Stimulated activated CD4-positive, alpha-beta T cell treated with anti-CD3 and anti-CD28 coated beads, Interleukin-2, amount 100 ng/mL, for 48 hours (primary cell): ENCODE measurements at regions not wholly inside any gene's neighbourhood (a gene's known extent, or its start where the extent isn't known, plus 50 kb on each side); places are given as distances from the start of the nearest gene placed in this dataset.

Source experiments
- DNase-seq, 2 donors: peaks; one replicate each; pipeline ENCODE4 v3.0.0-alpha.2; 2020

DNA sequence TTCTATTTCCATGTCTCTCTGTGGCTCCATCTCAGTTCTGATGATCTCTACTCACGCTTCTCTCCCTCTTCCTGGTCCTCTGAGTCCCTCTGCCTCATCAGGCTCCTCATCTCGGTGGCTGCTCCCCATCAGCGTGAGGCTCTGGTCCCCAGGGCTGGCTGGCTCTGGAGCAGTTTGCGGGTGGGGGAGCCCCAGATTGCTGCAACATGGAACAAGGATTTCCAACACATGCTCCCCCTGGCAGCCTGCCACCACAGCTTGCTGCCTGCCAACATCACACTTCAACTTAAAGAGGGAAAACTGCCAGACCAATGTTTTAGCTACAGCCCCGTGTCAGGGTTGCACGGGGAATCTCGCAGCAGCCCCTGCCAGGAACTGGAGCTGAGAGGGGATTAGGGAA is 77.2 kb upstream of the NEK6 start:
- no peak for DNase-seq

GRCh38 chr9:124182741-124183140 is 75.0 kb upstream of the NEK6 start:
- DNase-seq: no peak

GRCh38 chr9:124183772-124184171 is 74.0 kb upstream of the NEK6 start:
- DNase-seq: no peak

GRCh38 chr9:124185413-124185812 is 72.3 kb upstream of the NEK6 start:
- no peak for DNase-seq

- DNase-seq: no peak
Measured at GRCh38 chr9:124187311-124187710, 70.4 kb upstream of the NEK6 start.

DNA sequence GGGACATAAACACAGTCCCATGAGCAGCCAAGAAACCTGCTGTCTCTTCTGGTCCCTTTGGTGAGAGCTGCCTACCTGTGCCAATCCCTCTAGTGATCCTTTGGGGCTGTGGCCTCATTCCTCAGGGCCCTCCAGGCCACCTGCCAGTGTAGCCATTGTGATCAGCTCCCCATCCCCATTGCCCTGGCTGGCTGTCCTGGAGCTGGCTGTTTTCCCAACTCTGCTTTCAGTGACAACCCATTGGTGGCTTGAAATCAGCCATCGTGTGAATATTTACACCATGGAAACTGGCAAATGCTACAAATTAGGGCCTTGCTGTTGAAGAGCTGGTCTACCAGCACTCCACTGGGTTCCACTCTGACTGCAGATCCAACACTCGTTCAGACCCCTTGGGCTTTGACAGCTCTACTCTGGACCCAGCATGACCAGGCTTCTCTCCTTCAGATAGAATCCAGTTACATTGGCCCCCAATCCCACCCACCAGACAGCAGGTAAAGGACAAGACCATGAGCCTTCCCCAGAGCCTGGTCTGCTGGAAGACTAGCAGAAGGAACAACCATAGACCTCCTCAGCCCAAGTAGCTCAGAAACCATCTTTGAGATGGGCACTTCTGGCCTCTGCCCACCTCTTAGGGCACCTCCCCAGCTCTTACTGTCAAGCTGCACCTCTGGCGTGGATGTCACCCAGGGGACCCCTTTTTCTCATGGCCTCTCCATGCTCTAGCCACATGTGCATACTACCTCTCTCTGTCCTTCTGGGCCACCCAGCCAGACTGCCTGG is 69.2 kb upstream of the NEK6 start:
- no peak for DNase-seq

DNA sequence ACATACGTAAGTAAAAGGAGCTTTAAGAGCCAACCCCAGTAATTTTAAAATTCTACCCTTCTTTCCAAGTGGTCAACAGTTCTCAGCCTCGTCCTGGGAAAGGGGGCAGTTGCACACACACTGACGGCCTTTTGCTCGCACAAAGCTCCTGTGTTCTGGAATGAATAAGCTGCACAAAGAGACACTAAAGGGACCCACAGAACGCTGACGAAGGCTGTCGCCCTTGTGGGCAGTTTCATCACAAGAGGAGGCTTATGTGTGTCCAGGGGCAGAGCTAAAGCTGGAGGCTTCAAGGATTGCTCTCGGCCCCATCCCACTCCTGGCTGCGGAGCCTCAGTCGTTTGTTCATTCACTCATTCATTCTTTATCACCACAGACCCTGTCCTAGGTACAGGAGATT is 67.0 kb upstream of the NEK6 start:
- DNase-seq: no peak

DNA sequence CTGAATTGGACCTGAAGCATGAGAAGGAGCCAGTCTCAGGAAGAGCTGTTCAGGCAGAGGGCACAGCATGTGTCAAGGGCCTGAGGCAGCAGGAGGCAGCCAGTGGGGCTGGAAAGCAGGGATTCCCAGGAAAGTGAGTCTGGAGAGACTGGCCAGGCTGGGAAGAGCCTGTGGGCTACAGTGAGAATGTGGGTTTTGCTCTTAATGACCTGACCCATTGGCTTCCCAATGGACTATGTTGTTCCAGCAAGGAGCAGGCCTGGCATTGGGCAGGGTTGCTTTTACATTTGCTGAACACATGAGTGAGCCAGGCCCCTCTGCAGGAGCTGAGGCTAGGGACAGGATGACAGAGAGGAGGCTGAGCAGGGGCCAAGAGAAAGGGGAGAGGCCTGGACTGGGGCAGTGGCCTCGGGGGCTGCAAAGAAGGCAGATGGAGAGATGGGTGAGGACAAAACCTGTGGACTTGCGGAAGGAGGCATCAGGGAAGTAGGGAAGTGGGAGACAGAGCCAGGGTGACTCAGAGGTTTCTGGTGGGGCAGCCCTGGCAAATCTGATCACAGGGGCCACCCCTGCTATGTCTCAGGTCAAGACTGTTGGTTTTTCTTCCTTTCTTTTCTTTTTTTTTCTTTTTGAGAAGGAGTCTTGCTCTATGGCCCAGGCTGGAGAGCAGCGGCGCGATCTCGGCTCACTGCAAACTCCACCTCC is 65.9 kb upstream of the NEK6 start:
- no peak for DNase-seq

DNA sequence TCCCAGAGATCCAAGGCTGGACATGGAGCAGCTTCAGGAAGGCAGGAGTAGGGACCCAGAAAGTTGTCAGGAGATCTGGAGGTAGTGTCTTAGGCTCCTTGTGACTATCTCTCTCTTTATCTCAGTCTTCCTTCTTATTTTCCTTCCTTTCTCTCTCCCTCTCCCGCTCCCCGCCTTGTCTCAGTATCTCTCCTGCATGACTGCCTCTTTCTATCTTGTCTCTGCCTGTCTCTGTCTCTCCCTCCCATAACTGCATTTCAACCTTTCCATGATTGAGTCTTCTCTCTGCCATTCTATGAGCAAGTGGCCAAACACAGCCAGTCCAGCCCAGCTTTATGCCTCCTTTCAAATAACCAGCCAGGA is 61.0 kb upstream of the NEK6 start:
- DNase-seq: no peak

DNA sequence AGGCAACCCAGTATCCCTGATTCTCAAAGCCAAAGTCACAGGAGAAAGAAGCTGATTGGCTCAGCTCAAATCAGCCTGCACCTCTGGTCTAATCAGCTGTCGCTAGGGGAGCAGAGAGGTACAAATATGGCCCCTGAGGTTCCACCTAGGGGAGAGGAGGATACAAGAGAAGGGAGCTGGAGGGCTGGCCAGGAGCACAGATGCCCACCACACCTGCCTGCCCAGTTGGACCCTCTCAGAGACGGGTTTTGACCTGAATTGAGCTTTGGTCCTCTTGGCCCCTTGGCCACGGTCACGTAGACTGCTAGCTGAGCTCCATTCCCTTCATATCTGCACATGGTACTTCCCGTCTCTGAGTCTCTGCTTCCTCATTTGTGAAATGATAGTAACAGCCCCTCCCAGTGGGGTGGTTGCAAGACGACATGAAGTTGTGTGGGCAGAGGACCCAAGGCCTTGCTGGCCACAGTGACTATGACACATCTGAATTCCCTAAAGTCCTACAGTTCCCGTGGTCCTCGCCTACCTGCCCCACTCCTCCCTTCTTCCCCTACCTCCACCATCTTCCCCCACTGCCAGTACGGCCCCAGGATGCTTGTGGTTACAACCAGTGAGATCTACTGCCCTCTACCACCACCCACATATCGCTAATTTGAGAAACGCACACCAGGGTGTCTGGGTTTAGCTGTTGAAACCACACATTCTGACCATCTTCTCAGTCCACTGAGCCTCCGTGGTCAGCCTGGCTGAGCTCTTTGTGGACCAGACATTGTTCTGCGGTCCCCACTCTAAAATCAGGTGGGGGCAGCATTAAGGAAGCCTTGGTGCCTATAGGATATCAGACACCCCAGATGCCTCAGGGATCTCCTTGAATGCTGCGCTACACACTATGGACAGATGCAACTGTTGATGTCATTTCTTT is 60.3 kb upstream of the NEK6 start:
- DNase-seq: no peak

- no peak for DNase-seq
Measured at GRCh38 chr9:124198331-124198730, 59.4 kb upstream of the NEK6 start.

DNA sequence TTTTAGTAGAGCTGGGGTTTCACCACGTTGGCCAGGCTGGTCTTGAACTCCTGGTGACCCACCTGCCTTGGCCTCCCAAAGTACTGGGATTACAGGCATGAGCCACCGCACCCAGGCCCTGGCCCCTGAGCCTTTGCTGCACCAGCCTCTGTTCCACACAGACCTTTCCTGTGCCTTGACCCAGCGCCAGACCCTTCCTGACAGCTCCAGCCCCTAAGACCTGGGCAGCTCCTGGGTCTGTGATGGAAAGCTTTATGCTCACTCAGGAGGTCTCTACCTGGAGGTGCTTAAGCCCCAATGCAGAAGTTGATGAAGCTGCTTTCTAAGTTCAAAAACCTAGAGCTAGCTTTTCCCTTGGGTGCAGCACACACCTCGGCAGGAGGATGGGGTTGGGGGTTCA is 58.8 kb upstream of the NEK6 start:
- DNase-seq: no peak

DNA sequence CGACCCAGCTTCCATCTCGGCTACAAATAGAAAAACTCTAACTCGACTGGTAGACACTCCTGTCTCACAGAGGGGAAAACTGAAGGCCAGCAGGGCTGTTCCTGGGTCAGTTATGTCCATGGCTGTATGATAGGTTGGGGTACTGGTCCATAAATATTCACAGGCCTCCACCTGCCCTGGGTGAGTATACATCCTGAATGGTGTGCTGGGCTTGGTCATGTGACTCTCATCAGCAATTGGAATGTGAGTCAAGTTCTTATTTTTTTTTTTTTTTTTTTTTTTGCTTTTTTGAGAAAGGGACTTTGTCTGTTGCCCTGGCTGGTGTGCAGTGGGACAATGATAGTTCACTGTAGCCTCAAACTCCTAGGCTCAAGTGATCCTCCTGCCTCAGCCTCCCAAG is 58.3 kb upstream of the NEK6 start:
- no peak for DNase-seq

DNA sequence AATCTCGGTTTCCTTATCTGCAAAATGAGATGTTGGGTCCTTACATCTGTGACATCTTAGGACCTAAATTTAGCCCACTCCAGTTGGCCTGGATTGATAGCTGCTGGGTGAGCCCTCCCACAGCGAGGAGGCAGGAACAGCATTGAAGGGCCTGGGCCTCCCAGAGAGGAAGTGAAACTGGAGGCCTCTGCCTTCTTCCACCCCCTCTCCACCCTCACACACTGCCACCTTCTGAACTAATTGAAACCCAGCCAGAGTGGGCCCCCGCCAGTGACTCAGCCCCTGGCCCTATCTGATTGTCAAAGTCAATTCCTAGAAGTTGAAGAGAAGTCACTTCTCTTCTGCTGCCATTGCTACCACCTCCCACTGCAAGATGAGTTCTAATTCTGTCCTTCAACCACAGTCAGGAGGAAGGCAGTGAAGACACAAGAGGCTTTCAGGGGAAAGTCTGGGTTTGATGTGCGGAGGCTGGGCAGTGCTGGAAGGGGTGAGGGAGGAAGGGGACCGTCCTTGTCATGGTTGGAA is 55.2 kb upstream of the NEK6 start:
- DNase-seq: peak; percentile 74 to 77

DNA sequence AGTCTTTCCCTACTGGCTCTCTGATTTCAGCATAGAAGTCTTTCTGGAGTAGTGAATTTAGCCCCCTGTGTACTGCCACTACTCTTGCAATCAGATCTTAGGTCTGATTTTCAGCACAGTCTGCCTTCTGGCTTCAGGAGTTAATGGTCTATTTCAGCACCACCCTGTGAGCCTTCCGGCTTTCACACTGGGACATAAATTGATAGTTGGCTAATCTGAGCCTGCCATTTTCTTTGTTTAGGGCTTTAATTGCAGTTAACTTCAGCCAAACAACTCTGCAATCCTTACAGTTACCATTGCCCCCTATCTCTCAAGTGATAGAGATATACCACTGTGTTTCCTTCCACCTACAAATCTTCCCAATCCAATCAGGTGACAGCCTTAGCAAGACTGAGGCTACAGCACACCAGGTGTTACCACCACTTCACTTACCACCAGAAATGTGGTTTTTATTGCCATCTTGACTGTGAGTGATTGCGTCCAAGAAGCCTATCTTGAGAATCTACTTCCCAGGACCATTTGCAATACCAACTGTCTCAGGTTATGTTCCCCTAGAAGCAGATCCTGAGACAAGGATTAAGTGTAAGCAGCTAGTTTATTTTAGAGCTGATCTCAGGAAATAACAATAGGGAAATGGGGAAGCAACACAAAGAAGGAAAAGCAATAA is 51.9 kb upstream of the NEK6 start:
- DNase-seq: no peak

DNA sequence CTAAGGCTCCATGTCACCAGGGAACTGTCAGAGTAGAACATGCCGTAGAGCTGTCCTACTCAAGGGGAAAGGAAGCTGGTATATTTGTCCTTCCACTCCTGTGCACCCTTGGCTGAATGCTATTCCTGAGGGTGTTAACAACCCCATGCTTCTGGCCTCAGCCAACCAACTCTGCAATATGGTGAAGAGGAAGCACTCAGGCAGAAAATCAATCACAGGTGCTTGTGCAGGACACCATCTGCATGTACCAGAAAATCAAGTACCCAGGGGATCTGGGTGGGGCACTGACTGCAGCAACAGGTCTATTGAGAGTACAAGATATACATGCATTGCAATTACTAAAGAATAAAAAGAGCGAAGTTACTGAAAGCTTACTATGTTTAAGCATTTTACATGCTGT is 51.4 kb upstream of the NEK6 start:
- no peak for DNase-seq
